Stimulated activated naive CD8-positive, alpha-beta T cell treated with anti-CD3 and anti-CD28 coated beads, Interleukin-15, Interleukin-2, amounts not matched to agents 100 U/mL and 50 U/mL, for 24 hours (primary cell): ENCODE measurements at regions not wholly inside any gene's neighbourhood (a gene's known extent, or its start where the extent isn't known, plus 50 kb on each side); places are given as distances from the start of the nearest gene placed in this dataset.

Experiments used
- ATAC-seq: fragments of 150-1000 bp; cut with Tn5 transposase; one replicate; pipeline ENCODE4 v1.10.0; 2021
- DNase-seq: peaks from one replicate; pipeline ENCODE4 v3.0.0; 2021

GRCh38 chr5:77157732-77158532 is 52.5 kb upstream of the PDE8B start:
- ATAC-seq (no peak), DNase-seq (no peak)

GRCh38 chr5:77156379-77156778 is 54.1 kb upstream of the PDE8B start:
- no peak for DNase-seq
- ATAC-seq: no peak

GRCh38 chr5:77155179-77155785 is 55.2 kb upstream of the PDE8B start:
- ATAC-seq: peak; percentile 62
- no peak for DNase-seq

GRCh38 chr5:77152441-77152840 is 58.0 kb upstream of the PDE8B start:
- no peak for DNase-seq
- no peak for ATAC-seq

GRCh38 chr5:77151501-77151900 is 59.0 kb upstream of the PDE8B start:
- ATAC-seq (no peak), DNase-seq (no peak)

- ATAC-seq (no peak), DNase-seq (no peak)
Observed at GRCh38 chr5:77146896-77147295, 59.8 kb upstream of the ZBED3 start.

GRCh38 chr5:77145666-77146065 is 58.6 kb upstream of the ZBED3 start:
- no peak for DNase-seq
- ATAC-seq: no peak

- DNase-seq: no peak
Observed at GRCh38 chr5:77144837-77145139, 57.7 kb upstream of the ZBED3 start.

GRCh38 chr5:77143998-77144836 is 57.1 kb upstream of the ZBED3 start:
- DNase-seq (peak; percentile 65), ATAC-seq (no peak)

More at GRCh38 chr5:77144837-77145139, 57.7 kb upstream of the ZBED3 start:
- ATAC-seq: no peak

- DNase-seq: no peak
- ATAC-seq: no peak
Observed at GRCh38 chr5:77140350-77140749, 53.3 kb upstream of the ZBED3 start.

- DNase-seq (no peak), ATAC-seq (no peak)
Observed at GRCh38 chr5:77139001-77139400, 51.9 kb upstream of the ZBED3 start.
